ENCODE measurements at regions not wholly inside any gene's neighbourhood (a gene's known extent, or its start where the extent isn't known, plus 50 kb on each side); places are given as distances from the start of the nearest gene placed in this dataset.
A peak's percentile ranks its signal among the peaks of the same experiment; 100 is the strongest.

GRCh38 chr5:39599721-39600431, 175.1 kb upstream of the DAB2 start:
- DNase-seq, result no peak

GRCh38 chr5:39598661-39599248, 174.0 kb upstream of the DAB2 start:
- no peak for DNase-seq

- DNase-seq, result no peak
Measured at GRCh38 chr5:39588179-39588578, 163.4 kb upstream of the DAB2 start.

GRCh38 chr5:39587675-39588074, 162.9 kb upstream of the DAB2 start:
- DNase-seq, result no peak

- DNase-seq, result no peak
Measured at GRCh38 chr5:39586185-39586584, 161.4 kb upstream of the DAB2 start.

GRCh38 chr5:39584927-39585326, 160.1 kb upstream of the DAB2 start:
- DNase-seq, result no peak

GRCh38 chr5:39580702-39581453, 156.1 kb upstream of the DAB2 start:
- DNase-seq, result no peak

- DNase-seq, result no peak
Measured at GRCh38 chr5:39579750-39580149, 155.0 kb upstream of the DAB2 start.

GRCh38 chr5:39578887-39579497, 154.2 kb upstream of the DAB2 start:
- no peak for DNase-seq

GRCh38 chr5:39577529-39577928, 152.7 kb upstream of the DAB2 start:
- DNase-seq, result no peak

- peak; percentile 21 for DNase-seq
Measured at GRCh38 chr5:39570403-39571027, 145.7 kb upstream of the DAB2 start.

GRCh38 chr5:39569857-39570256, 145.1 kb upstream of the DAB2 start:
- DNase-seq, result no peak

GRCh38 chr5:39566891-39567290, 142.1 kb upstream of the DAB2 start:
- no peak for DNase-seq

GRCh38 chr5:39566029-39566428, 141.2 kb upstream of the DAB2 start:
- no peak for DNase-seq

- no peak for DNase-seq
Measured at GRCh38 chr5:39561421-39561820, 136.6 kb upstream of the DAB2 start.

GRCh38 chr5:39560726-39561125, 135.9 kb upstream of the DAB2 start:
- DNase-seq, result no peak

- DNase-seq, result no peak
Measured at GRCh38 chr5:39559923-39560322, 135.1 kb upstream of the DAB2 start.

- no peak for DNase-seq
Measured at GRCh38 chr5:39558541-39558940, 133.8 kb upstream of the DAB2 start.

- DNase-seq, result no peak
Measured at GRCh38 chr5:39555788-39556187, 131.0 kb upstream of the DAB2 start.

- peak; percentile 33 for DNase-seq
Measured at GRCh38 chr5:39547553-39548154, 122.9 kb upstream of the DAB2 start.

GRCh38 chr5:39544941-39545340, 120.2 kb upstream of the DAB2 start:
- no peak for DNase-seq

- no peak for DNase-seq
Measured at GRCh38 chr5:39543335-39543734, 118.6 kb upstream of the DAB2 start.
